ENCODE measurements at regions not wholly inside any gene's neighbourhood (a gene's known extent, or its start where the extent isn't known, plus 50 kb on each side); places are given as distances from the start of the nearest gene placed in this dataset.

DNA sequence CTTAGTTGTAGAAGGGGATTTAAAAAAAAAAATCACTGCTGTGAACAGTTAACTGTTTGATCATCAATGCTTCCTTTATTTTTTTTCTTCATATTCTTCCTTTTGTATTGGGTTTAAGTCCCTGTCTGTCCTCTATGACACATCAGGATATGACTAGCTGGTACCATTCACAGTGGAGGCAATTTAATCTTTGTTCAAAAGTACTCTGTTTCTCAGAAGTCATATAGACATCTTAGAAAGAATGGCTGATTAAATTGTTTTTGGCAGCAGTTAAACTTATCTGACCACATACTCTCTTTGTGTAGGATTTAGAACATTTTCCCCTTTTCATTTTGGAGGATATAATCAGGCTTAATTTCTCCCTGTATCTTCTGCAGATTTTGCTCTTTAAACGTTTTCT is 807.8 kb upstream of the CDH2 start:
- TF ChIP-seq POLR2A (IDR thresholded peaks at IDR 0.05) = no peak
- no peak for TF ChIP-seq CTCF (IDR thresholded peaks at IDR 0.05)
